Keratinocyte (primary cell): ENCODE measurements at regions not wholly inside any gene's neighbourhood (a gene's known extent, or its start where the extent isn't known, plus 50 kb on each side); places are given as distances from the start of the nearest gene placed in this dataset.

ENCODE experiments used
- EZH2 ChIP-seq: IDR thresholded peaks from one replicate; pipeline ENCODE4 v1.6.1; 2012; ENCODE audit warnings: inconsistent platforms, mild to moderate bottlenecking, low read length, moderate library complexity
- TF ChIP-seq, protein P1 (sequence below), 3 experiments: IDR thresholded peaks in 1 of 3; conservative IDR thresholded peaks in 1 of 3; optimal IDR thresholded peaks in 1 of 3; 2 replicates in 2 of 3; 3 replicates in 1 of 3; pipeline versions ENCODE3 to v1.5.1; 2011; ENCODE audit warnings: low read length in 3 of 3, mild to moderate bottlenecking in 3 of 3, moderate library complexity in 2 of 3, control low read depth in 1 of 3, inconsistent platforms in 1 of 3; ENCODE audit not compliant: insufficient read depth in 2 of 3; ENCODE audit errors: extremely low read depth in 1 of 3

DNA sequence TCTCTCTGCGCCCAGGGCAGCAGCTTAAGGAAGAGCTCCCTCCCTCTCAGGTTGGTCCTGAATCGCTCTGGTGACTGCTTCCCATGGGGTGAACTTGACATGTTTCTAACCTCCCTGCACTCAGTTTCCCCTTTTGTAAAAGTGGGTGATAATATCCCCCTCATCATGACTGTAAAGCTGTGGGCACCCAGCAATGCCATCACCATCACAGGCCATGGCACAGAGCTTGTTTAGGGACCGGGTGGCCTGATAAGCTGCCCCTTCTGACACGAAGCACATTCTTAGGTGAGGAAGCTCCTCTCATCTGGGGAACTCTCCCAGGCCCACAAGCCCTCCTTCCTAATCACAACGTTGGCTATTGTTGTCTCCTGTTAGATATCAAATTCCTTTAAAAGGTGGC, 972.8 kb upstream of the ZNF722 start:
- TF ChIP-seq, protein P1, sequence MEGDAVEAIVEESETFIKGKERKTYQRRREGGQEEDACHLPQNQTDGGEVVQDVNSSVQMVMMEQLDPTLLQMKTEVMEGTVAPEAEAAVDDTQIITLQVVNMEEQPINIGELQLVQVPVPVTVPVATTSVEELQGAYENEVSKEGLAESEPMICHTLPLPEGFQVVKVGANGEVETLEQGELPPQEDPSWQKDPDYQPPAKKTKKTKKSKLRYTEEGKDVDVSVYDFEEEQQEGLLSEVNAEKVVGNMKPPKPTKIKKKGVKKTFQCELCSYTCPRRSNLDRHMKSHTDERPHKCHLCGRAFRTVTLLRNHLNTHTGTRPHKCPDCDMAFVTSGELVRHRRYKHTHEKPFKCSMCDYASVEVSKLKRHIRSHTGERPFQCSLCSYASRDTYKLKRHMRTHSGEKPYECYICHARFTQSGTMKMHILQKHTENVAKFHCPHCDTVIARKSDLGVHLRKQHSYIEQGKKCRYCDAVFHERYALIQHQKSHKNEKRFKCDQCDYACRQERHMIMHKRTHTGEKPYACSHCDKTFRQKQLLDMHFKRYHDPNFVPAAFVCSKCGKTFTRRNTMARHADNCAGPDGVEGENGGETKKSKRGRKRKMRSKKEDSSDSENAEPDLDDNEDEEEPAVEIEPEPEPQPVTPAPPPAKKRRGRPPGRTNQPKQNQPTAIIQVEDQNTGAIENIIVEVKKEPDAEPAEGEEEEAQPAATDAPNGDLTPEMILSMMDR (optimal IDR thresholded peaks at IDR 0.05 in 1 of 3, IDR thresholded peaks at IDR 0.05 in 1 of 3, conservative IDR thresholded peaks at IDR 0.05 in 1 of 3; ENCODE audit: extremely low read depth in 1 of 3, insufficient read depth in 2 of 3, low read length in 3 of 3) = no peak
- TF ChIP-seq EZH2 = no peak
